ENCODE measurements at regions not wholly inside any gene's neighbourhood (a gene's known extent, or its start where the extent isn't known, plus 50 kb on each side); places are given as distances from the start of the nearest gene placed in this dataset.

DNA sequence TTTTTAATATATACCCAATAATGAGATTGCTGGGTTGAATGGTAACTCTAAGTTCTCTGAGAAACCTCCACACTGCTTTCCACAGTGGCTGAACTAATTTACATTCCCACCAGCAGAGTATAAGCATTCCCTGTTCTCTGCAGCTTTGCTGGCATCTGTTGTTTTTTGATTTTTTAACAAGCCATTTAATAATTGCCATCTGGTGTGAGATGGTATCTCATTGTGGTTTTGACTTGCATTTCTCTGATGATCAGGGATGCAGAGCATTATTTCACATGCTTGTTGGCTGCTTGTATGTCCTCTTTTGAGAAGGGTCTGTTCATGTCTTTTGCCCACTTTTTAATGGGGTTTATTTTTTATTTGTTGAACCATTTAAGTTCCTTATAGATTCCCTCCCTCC, 75.0 kb upstream of the EPHB3 start:
- H4K20me1 ChIP-seq (ENCODE audit: insufficient read depth): no peaks in the 10 kb centered on the region; the same call in 1 of the 2 replicates
- no peak overlapping the region for H3K27ac ChIP-seq (ENCODE audit: low read depth, low read length)
- ChIA-PET RAD21 (ENCODE audit: low non-redundant PET in 1 of 2, low total read pairs in 2 of 2, uncharacterized antibody in 2 of 2, unreplicated experiment in 2 of 2) (no interaction called here), POLR2A (no interaction called here), CTCF (no interaction called here)
- no peaks in the 10 kb centered on the region for H3K9me3 ChIP-seq (ENCODE audit: control insufficient read depth in 1 of 2, insufficient read depth in 1 of 2, low read depth in 1 of 2, low read length in 2 of 2)
- no peak overlapping the region for H2AFZ ChIP-seq (ENCODE audit: low read depth, low read length, poor library complexity, severe bottlenecking)
- H3K4me1 ChIP-seq (ENCODE audit: control insufficient read depth in 1 of 2, insufficient read depth in 2 of 2, low read length in 2 of 2): no peaks in the 10 kb centered on the region
- no peak overlapping the region for H3K4me3 ChIP-seq (replicated peaks in 1 of 2; ENCODE audit: low read depth in 1 of 2, low read length in 2 of 2)
- no peaks in the 10 kb centered on the region for H3K79me2 ChIP-seq (ENCODE audit: insufficient read depth, low read length)
- H3K36me3 ChIP-seq (ENCODE audit: control insufficient read depth in 1 of 2, insufficient read depth in 2 of 2, low read length in 2 of 2): no peaks in the 10 kb centered on the region
- DNase-seq (ENCODE audit: low read depth, low spot score) (no peak), ATAC-seq (no peak)
- H3K9ac ChIP-seq (ENCODE audit: low read length): no peak overlapping the region
- peaks cover 23% of the 10 kb centered on the region for H3K27me3 ChIP-seq (ENCODE audit: insufficient read depth, low read length)
- BruUV-seq (replicated peaks): no TSS peak
- intact Hi-C loops (cut with micrococcal nuclease): no loop called here
- H3K4me2 ChIP-seq (ENCODE audit: low read length): no peak overlapping the region
- H3K9me2 ChIP-seq (ENCODE audit: insufficient read depth): no peaks in the 10 kb centered on the region
- no peak for TF ChIP-seq RAD21 (IDR thresholded peaks at IDR 0.05; ENCODE audit: low read depth)
- TF ChIP-seq POLR2AphosphoS5 (IDR thresholded peaks at IDR 0.05; ENCODE audit: low read depth, low read length): no peak
- no peak for TF ChIP-seq YY1 (IDR thresholded peaks at IDR 0.05; ENCODE audit: extremely low read depth, insufficient replicate concordance, low read depth, low read length)
- no peak for TF ChIP-seq EZH2phosphoT487 (IDR thresholded peaks at IDR 0.05; ENCODE audit: borderline replicate concordance)
- no peak for TF ChIP-seq TCF7L2 (IDR thresholded peaks at IDR 0.05; ENCODE audit: borderline replicate concordance, extremely low read depth, insufficient read depth, insufficient read length)
- no peak for TF ChIP-seq ELF1 (IDR thresholded peaks at IDR 0.05; ENCODE audit: borderline replicate concordance, low read depth)

DNA sequence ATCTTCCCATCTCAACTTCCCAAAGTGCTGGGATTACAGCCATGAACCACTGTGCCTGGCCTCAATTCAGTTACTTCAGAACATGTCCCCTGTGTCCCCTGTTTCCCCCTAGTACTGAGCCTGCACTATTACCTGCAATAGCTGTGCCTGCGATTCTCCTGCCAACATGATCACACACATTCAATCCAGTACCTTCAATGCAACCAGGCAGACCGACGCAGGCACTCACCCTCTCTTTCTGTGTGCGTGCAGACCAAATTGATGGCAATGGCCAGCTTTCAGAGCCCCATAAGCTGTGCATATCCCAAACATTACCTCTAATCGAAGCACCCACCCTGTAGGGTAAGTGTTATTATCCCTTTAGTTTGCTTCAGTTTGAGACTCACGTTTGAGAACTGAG, 73.0 kb upstream of the EPHB3 start:
- POLR2A ChIA-PET: no interaction called here
- CTCF ChIA-PET: no interaction called here
- intact Hi-C loops (cut with micrococcal nuclease): no loop called here
- TF ChIP-seq ZFX (IDR thresholded peaks at IDR 0.05) (no peak), YY1 (IDR thresholded peaks at IDR 0.05; ENCODE audit: extremely low read depth, insufficient replicate concordance, low read depth, low read length) (no peak), ZNF274 (IDR thresholded peaks at IDR 0.05; ENCODE audit: low read depth, low read length) (no peak), EGR1 (IDR thresholded peaks at IDR 0.05; ENCODE audit: low read depth) (no peak), SP1 (IDR thresholded peaks at IDR 0.05; ENCODE audit: low read depth) (no peak), JUND (IDR thresholded peaks at IDR 0.05) (no peak), CBX3 (IDR thresholded peaks at IDR 0.05; ENCODE audit: low read depth) (no peak), REST (IDR thresholded peaks at IDR 0.05; ENCODE audit: low read depth) (no peak), EZH2 (IDR thresholded peaks at IDR 0.05) (no peak), TCF7L2 (IDR thresholded peaks at IDR 0.05; ENCODE audit: borderline replicate concordance, extremely low read depth, insufficient read depth, insufficient read length) (no peak), RAD21 (IDR thresholded peaks at IDR 0.05; ENCODE audit: low read depth) (no peak), ELF1 (IDR thresholded peaks at IDR 0.05; ENCODE audit: borderline replicate concordance, low read depth) (no peak), CEBPB (IDR thresholded peaks at IDR 0.05; ENCODE audit: low read depth) (no peak), POLR2AphosphoS5 (IDR thresholded peaks at IDR 0.05; ENCODE audit: low read depth, low read length) (no peak)
- TF ChIP-seq, protein P1, sequence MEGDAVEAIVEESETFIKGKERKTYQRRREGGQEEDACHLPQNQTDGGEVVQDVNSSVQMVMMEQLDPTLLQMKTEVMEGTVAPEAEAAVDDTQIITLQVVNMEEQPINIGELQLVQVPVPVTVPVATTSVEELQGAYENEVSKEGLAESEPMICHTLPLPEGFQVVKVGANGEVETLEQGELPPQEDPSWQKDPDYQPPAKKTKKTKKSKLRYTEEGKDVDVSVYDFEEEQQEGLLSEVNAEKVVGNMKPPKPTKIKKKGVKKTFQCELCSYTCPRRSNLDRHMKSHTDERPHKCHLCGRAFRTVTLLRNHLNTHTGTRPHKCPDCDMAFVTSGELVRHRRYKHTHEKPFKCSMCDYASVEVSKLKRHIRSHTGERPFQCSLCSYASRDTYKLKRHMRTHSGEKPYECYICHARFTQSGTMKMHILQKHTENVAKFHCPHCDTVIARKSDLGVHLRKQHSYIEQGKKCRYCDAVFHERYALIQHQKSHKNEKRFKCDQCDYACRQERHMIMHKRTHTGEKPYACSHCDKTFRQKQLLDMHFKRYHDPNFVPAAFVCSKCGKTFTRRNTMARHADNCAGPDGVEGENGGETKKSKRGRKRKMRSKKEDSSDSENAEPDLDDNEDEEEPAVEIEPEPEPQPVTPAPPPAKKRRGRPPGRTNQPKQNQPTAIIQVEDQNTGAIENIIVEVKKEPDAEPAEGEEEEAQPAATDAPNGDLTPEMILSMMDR (IDR thresholded peaks at IDR 0.05 in 2 of 3, conservative IDR thresholded peaks at IDR 0.05 in 1 of 3; ENCODE audit: borderline replicate concordance in 1 of 3, insufficient read depth in 1 of 3, low read depth in 2 of 3, low read length in 2 of 3): no peak

More for the DNA sequence above, 73.0 kb upstream of the EPHB3 start:
- H3K36me3 ChIP-seq (ENCODE audit: control insufficient read depth in 1 of 2, insufficient read depth in 2 of 2, low read length in 2 of 2): no peaks in the 10 kb centered on the region
- no peak overlapping the region for H3K4me2 ChIP-seq (ENCODE audit: low read length)
- no peaks in the 10 kb centered on the region; the same call in 1 of the 2 replicates for H4K20me1 ChIP-seq (ENCODE audit: insufficient read depth)
- no peaks in the 10 kb centered on the region for H3K9me2 ChIP-seq (ENCODE audit: insufficient read depth)
- no TSS peak for BruUV-seq (replicated peaks)
- H3K9me3 ChIP-seq (ENCODE audit: control insufficient read depth in 1 of 2, insufficient read depth in 1 of 2, low read depth in 1 of 2, low read length in 2 of 2): no peaks in the 10 kb centered on the region
- RAD21 ChIA-PET (ENCODE audit: low non-redundant PET in 1 of 2, low total read pairs in 2 of 2, uncharacterized antibody in 2 of 2, unreplicated experiment in 2 of 2): no interaction called here
- no peak overlapping the region for H3K9ac ChIP-seq (ENCODE audit: low read length)
- H3K4me1 ChIP-seq (ENCODE audit: control insufficient read depth in 1 of 2, insufficient read depth in 2 of 2, low read length in 2 of 2): no peaks in the 10 kb centered on the region
- H3K4me3 ChIP-seq (replicated peaks in 1 of 2; ENCODE audit: low read depth in 1 of 2, low read length in 2 of 2): no peak overlapping the region
- H2AFZ ChIP-seq (ENCODE audit: low read depth, low read length, poor library complexity, severe bottlenecking): no peak overlapping the region
- no peak for DNase-seq (ENCODE audit: low read depth, low spot score)
- no peaks in the 10 kb centered on the region for H3K79me2 ChIP-seq (ENCODE audit: insufficient read depth, low read length)
- no peak for ATAC-seq
- H3K27me3 ChIP-seq (ENCODE audit: insufficient read depth, low read length): peaks cover 23% of the 10 kb centered on the region
- no peak overlapping the region for H3K27ac ChIP-seq (ENCODE audit: low read depth, low read length)
